AG04449 (cell line): ENCODE measurements at regions not wholly inside any gene's neighbourhood (a gene's known extent, or its start where the extent isn't known, plus 50 kb on each side); places are given as distances from the start of the nearest gene placed in this dataset.

Experiments used
- CTCF ChIA-PET: fragments of 350-600 bp; formaldehyde crosslinking; extraction: SDS; loops from one replicate; lab custom pipeline; 2021; ENCODE audit warnings: antibody characterized with exemption; lab: Yijun Ruan, JAX
- POLR2A ChIA-PET: fragments of 400-600, 350-600 bp; formaldehyde crosslinking; extraction: SDS; loops from one replicate; lab custom pipeline; 2020; ENCODE audit warnings: antibody characterized with exemption, inconsistent platforms; lab: Yijun Ruan, JAX
- DNase-seq: peaks from one replicate; pipeline ENCODE4 v3.0.0-alpha.2; 2010; ENCODE audit warnings: low read depth, low spot score
- H3K4me3 ChIP-seq: 2 replicates; pipeline ENCODE4 v1.5.1; 2011; ENCODE audit warnings: low read depth, mild to moderate bottlenecking, control low read depth, low read length
- TF ChIP-seq, protein P1 (sequence below): IDR thresholded peaks from one replicate; pipeline ENCODE4 v1.5.1; 2011; ENCODE audit warnings: mild to moderate bottlenecking, moderate library complexity, low read length, control low read depth, inconsistent platforms; ENCODE audit not compliant: insufficient read depth; ENCODE audit errors: missing control alignments

DNA sequence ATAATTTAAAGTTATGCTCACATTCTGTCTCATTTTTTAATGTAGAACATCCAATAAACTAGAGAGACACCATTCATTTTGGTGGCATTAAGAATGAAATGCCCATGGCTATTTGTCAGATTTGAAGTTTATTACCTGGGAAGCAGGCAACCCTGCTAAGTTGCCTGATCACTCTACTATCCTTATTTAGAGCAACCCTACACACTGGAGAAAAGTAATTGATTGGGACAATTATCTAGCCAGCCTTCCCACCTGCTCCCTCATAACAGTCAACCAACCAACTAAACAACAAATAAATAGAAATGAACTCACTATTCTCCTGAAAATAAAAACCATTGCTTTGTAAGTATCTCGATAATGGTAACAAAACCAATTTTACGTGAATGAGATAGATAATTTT lies 1129.0 kb upstream of the TENM4 start:
- POLR2A ChIA-PET, result no interaction called here
- CTCF ChIA-PET, result no interaction called here
- TF ChIP-seq, protein P1, sequence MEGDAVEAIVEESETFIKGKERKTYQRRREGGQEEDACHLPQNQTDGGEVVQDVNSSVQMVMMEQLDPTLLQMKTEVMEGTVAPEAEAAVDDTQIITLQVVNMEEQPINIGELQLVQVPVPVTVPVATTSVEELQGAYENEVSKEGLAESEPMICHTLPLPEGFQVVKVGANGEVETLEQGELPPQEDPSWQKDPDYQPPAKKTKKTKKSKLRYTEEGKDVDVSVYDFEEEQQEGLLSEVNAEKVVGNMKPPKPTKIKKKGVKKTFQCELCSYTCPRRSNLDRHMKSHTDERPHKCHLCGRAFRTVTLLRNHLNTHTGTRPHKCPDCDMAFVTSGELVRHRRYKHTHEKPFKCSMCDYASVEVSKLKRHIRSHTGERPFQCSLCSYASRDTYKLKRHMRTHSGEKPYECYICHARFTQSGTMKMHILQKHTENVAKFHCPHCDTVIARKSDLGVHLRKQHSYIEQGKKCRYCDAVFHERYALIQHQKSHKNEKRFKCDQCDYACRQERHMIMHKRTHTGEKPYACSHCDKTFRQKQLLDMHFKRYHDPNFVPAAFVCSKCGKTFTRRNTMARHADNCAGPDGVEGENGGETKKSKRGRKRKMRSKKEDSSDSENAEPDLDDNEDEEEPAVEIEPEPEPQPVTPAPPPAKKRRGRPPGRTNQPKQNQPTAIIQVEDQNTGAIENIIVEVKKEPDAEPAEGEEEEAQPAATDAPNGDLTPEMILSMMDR, result no peak
- DNase-seq, result no peak
- no peak overlapping the region for H3K4me3 ChIP-seq

DNA sequence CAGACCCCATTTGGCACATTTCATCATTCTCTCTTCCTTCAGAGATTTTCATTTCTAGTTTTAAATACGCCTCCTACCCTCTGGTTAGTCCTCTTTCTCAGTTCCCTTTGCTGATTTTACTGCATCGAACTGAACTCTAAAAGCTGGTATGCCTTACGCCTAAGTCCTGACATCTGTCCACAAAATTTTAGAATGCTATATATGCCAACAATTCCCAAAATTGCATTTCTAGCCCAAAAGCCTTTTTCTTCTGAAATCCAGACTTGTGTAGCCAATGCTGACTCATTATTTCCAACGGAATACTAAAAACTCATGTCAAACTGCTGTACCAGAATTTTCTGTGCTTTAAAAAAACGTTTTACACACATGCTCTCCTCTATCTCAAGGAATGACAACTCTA lies 1124.4 kb upstream of the TENM4 start:
- TF ChIP-seq, protein P1, result no peak
- no peak for DNase-seq
- ChIA-PET CTCF (no interaction called here), POLR2A (no interaction called here)
- no peak overlapping the region for H3K4me3 ChIP-seq

DNA sequence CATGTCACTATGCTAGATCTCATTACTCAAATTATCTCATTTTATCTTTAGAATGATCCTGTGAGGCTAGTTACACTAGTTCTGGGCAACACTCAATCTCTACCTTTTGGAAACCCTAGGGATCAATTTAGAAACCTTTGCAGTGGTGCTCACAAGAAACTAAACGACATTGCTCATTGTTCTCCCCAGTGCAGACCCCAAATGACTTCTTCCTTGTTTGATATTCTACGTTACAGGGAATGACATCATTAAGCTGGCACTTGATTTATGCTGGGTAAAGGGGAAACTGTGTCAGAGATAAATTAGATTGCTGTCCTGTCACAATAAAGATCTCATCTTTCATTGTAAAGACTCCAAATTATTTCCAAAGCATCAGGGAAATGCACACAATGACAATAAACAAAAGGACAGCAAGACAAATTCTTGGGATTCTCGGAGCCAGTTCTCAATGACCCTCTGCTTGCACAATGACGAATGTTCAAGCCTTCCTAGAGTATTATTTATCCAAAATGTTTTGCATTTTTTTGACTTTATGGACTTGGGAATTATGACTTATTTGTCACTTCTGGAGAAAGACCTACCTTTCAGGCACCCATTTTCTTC lies 1121.8 kb upstream of the TENM4 start:
- CTCF ChIA-PET, result no interaction called here
- H3K4me3 ChIP-seq, result no peak overlapping the region
- POLR2A ChIA-PET, result no interaction called here
- DNase-seq, result no peak
- TF ChIP-seq, protein P1, result no peak

DNA sequence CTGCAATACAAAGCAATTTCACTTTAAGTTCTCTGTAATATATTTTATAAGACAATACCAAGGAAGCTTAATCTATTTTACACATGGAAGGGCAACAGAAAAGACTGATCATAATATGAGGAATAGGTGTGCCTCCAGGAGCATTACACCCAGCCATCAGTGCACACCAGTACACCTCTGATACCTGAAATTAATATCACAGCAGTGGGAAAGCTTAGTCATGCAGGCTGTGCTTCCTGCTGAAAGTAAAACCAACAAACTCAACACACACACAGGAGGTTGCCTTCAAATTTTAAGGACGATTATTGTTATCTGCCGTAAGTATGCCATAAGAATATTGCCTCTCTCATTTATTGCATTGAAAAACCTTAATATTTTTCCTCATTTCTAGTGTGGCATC lies 1119.1 kb upstream of the TENM4 start:
- TF ChIP-seq, protein P1, result no peak
- POLR2A ChIA-PET, result no interaction called here
- H3K4me3 ChIP-seq, result no peak overlapping the region
- CTCF ChIA-PET, result no interaction called here
- DNase-seq, result no peak

DNA sequence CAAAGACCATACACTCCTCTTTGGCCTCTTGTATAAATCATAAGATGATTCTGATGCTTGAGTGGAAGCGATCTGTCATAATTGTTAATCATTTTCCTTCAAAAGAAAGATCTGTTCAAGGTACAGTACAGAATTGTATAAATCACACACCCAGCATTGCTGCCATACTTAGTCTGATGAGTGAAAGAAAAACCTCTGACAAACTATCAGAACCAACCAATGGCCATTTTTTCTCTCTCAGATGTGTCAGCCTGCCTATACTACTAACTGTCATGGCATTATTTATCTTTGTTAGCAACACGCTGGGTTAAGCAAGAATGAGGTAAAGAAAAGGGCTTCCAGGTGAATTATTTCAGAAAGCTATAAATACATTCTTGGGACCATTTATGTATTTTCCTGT lies 1112.7 kb upstream of the TENM4 start:
- ChIA-PET POLR2A (no interaction called here), CTCF (no interaction called here)
- TF ChIP-seq, protein P1, result no peak
- no peak for DNase-seq
- H3K4me3 ChIP-seq, result no peak overlapping the region

DNA sequence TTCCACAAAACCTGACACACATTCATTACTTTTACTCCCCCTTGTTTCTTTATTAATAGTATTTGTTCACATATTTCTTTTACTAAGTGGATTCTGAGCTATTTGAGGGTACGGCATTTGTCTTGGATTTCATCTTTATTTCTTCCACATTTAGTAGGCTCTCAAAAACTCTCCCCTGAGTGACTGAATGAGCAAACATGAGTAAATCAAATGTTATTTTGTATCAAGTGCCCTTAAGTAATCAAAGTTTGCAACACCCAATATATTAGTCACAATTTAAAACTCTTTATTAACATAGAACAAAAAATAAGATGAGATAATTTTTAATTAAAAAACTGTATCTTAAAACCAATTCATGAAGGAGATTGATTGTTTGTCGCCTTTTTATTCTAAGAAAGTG lies 1101.9 kb upstream of the TENM4 start:
- ChIA-PET CTCF (no interaction called here), POLR2A (no interaction called here)
- TF ChIP-seq, protein P1, result no peak
- H3K4me3 ChIP-seq, result no peak overlapping the region
- no peak for DNase-seq
